Osteoblast (primary cell): ENCODE measurements at regions not wholly inside any gene's neighbourhood (a gene's known extent, or its start where the extent isn't known, plus 50 kb on each side); places are given as distances from the start of the nearest gene placed in this dataset.

Source experiments
- DNase-seq: peaks from one replicate; pipeline ENCODE4 v3.0.0; 2011; ENCODE audit warnings: low spot score, mixed read lengths; ENCODE audit not compliant: insufficient read length; ENCODE audit errors: missing footprints
- H2AFZ ChIP-seq: 2 replicates; pipeline ENCODE4 v1.6.0; 2011; ENCODE audit warnings: mild to moderate bottlenecking, low read length
- H3K27ac ChIP-seq: 2 replicates; pipeline ENCODE4 v1.5.1; 2011; ENCODE audit warnings: mild to moderate bottlenecking, low read depth, low read length, moderate library complexity
- H3K27me3 ChIP-seq: 2 replicates; pipeline ENCODE4 v1.6.0; 2012; ENCODE audit warnings: mild to moderate bottlenecking, control low read depth, inconsistent platforms, low read length, moderate library complexity; ENCODE audit not compliant: insufficient read depth
- H3K36me3 ChIP-seq: 2 replicates; pipeline ENCODE4 v1.5.1; 2011; ENCODE audit warnings: mild to moderate bottlenecking, low read length, control low read depth, moderate library complexity; ENCODE audit not compliant: insufficient read depth
- H3K4me1 ChIP-seq: 2 replicates; pipeline ENCODE4 v1.5.1; 2011; ENCODE audit warnings: mild to moderate bottlenecking, low read length, control low read depth, moderate library complexity; ENCODE audit not compliant: insufficient read depth
- H3K4me2 ChIP-seq: 2 replicates; pipeline ENCODE4 v1.6.0; 2011; ENCODE audit warnings: mild to moderate bottlenecking, low read length; ENCODE audit not compliant: insufficient read depth
- H3K4me3 ChIP-seq: fragments of 200-600 bp; sonication (generic); 3 replicates; pipeline ENCODE4 v1.5.1; 2012; ENCODE audit warnings: mild to moderate bottlenecking, low read length, inconsistent platforms; ENCODE audit not compliant: insufficient read depth
- H3K79me2 ChIP-seq: 2 replicates; pipeline ENCODE4 v1.6.0; 2012; ENCODE audit warnings: mild to moderate bottlenecking, low read length, control low read depth, inconsistent platforms; ENCODE audit not compliant: insufficient read depth
- H3K9me3 ChIP-seq: 2 replicates; pipeline ENCODE4 v1.5.1; 2011; ENCODE audit warnings: low read depth, low read length, control low read depth
- H4K20me1 ChIP-seq: 2 replicates; pipeline ENCODE4 v1.6.0; 2012; ENCODE audit warnings: mild to moderate bottlenecking, low read length, control low read depth; ENCODE audit not compliant: insufficient read depth
- CTCF ChIP-seq: IDR thresholded peaks from 2 replicates; pipeline ENCODE4 v1.5.1; 2011; ENCODE audit warnings: mild to moderate bottlenecking, low read depth, low read length, moderate library complexity; ENCODE audit errors: extremely low read depth

GRCh38 chr18:23341983-23342382, 111.1 kb upstream of the RIOK3 start:
- Histone ChIP-seq H3K4me3 (no peak overlapping the region), H3K79me2 (no peaks in the 10 kb centered on the region), H2AFZ (no peak overlapping the region), H3K27me3 (no peaks in the 10 kb centered on the region), H3K4me1 (peaks cover 6% of the 10 kb centered on the region), H3K27ac (no peak overlapping the region), H3K9me3 (no peaks in the 10 kb centered on the region), H4K20me1 (no peaks in the 10 kb centered on the region), H3K36me3 (no peaks in the 10 kb centered on the region), H3K4me2 (no peak overlapping the region)
- DNase-seq = no peak
- no peak for TF ChIP-seq CTCF

- no peak overlapping the region for H3K4me3 ChIP-seq
- H3K27me3 ChIP-seq = no peaks in the 10 kb centered on the region
- H3K9me3 ChIP-seq = no peaks in the 10 kb centered on the region
- no peak overlapping the region for H2AFZ ChIP-seq
- no peaks in the 10 kb centered on the region for H3K79me2 ChIP-seq
- no peak for DNase-seq
- H3K4me2 ChIP-seq = no peak overlapping the region
- no peak overlapping the region for H3K27ac ChIP-seq
- H3K4me1 ChIP-seq = peaks cover 6% of the 10 kb centered on the region
- H4K20me1 ChIP-seq = no peaks in the 10 kb centered on the region
- TF ChIP-seq CTCF = no peak
- no peaks in the 10 kb centered on the region for H3K36me3 ChIP-seq
These were observed 110.6 kb upstream of the RIOK3 start for GRCh38 chr18:23342506-23342905.

GRCh38 chr18:23350188-23350587, 102.9 kb upstream of the RIOK3 start:
- TF ChIP-seq CTCF = no peak
- no peak for DNase-seq
- Histone ChIP-seq H2AFZ (no peak overlapping the region), H3K4me1 (peaks cover 6% of the 10 kb centered on the region), H3K36me3 (peaks cover 11% of the 10 kb centered on the region), H3K79me2 (no peaks in the 10 kb centered on the region), H3K9me3 (no peaks in the 10 kb centered on the region), H4K20me1 (no peaks in the 10 kb centered on the region), H3K4me3 (no peak overlapping the region), H3K4me2 (no peak overlapping the region), H3K27me3 (no peaks in the 10 kb centered on the region), H3K27ac (no peak overlapping the region)

GRCh38 chr18:23351521-23351920, 101.6 kb upstream of the RIOK3 start:
- Histone ChIP-seq H3K27ac (no peak overlapping the region), H4K20me1 (no peaks in the 10 kb centered on the region), H2AFZ (no peak overlapping the region), H3K79me2 (no peaks in the 10 kb centered on the region), H3K4me3 (no peak overlapping the region), H3K27me3 (no peaks in the 10 kb centered on the region), H3K9me3 (no peaks in the 10 kb centered on the region), H3K4me1 (peaks cover 11% of the 10 kb centered on the region), H3K36me3 (peaks cover 11% of the 10 kb centered on the region), H3K4me2 (no peak overlapping the region)
- no peak for TF ChIP-seq CTCF
- no peak for DNase-seq
